ENCODE measurements at regions not wholly inside any gene's neighbourhood (a gene's known extent, or its start where the extent isn't known, plus 50 kb on each side); places are given as distances from the start of the nearest gene placed in this dataset.
A peak's percentile ranks its signal among the peaks of the same experiment; 100 is the strongest.

- H3K4me1 ChIP-seq = no peaks in the 10 kb centered on the region
- H3K4me3 ChIP-seq = no peak overlapping the region
- DNase-seq (ENCODE audit: low spot score) = no peak
- H3K27me3 ChIP-seq = no peaks in the 10 kb centered on the region
- H3K27ac ChIP-seq = no peak overlapping the region
- H3K36me3 ChIP-seq = no peaks in the 10 kb centered on the region
- H3K9me3 ChIP-seq = no peaks in the 10 kb centered on the region
- no peak for TF ChIP-seq CTCF (IDR thresholded peaks at IDR 0.05)
These were observed 66.3 kb upstream of the GPR45 start for GRCh38 chr2:105175231-105175630.

GRCh38 chr2:105176429-105176828, 65.1 kb upstream of the GPR45 start:
- Histone ChIP-seq H3K4me1 (no peaks in the 10 kb centered on the region), H3K27me3 (no peaks in the 10 kb centered on the region), H3K36me3 (no peaks in the 10 kb centered on the region), H3K4me3 (no peak overlapping the region), H3K27ac (no peak overlapping the region), H3K9me3 (no peaks in the 10 kb centered on the region)
- no peak for TF ChIP-seq CTCF (IDR thresholded peaks at IDR 0.05)
- DNase-seq (ENCODE audit: low spot score) = no peak

GRCh38 chr2:105177008-105177407, 64.5 kb upstream of the GPR45 start:
- H3K36me3 ChIP-seq = no peaks in the 10 kb centered on the region
- H3K4me1 ChIP-seq = no peaks in the 10 kb centered on the region
- H3K27me3 ChIP-seq = no peaks in the 10 kb centered on the region
- H3K9me3 ChIP-seq = no peaks in the 10 kb centered on the region
- no peak overlapping the region for H3K27ac ChIP-seq
- TF ChIP-seq CTCF (IDR thresholded peaks at IDR 0.05) = no peak
- no peak overlapping the region for H3K4me3 ChIP-seq
- no peak for DNase-seq (ENCODE audit: low spot score)

GRCh38 chr2:105177536-105178254, 63.8 kb upstream of the GPR45 start:
- no peak for TF ChIP-seq CTCF (IDR thresholded peaks at IDR 0.05)
- H3K27me3 ChIP-seq = no peaks in the 10 kb centered on the region
- H3K9me3 ChIP-seq = no peaks in the 10 kb centered on the region
- no peaks in the 10 kb centered on the region for H3K36me3 ChIP-seq
- DNase-seq (ENCODE audit: low spot score) = no peak
- no peak overlapping the region for H3K4me3 ChIP-seq
- no peak overlapping the region for H3K27ac ChIP-seq
- H3K4me1 ChIP-seq = no peaks in the 10 kb centered on the region

GRCh38 chr2:105179469-105180372, 61.8 kb upstream of the GPR45 start:
- H3K4me1 ChIP-seq = no peaks in the 10 kb centered on the region
- peak in 1 of 2 donors; percentile 37 for TF ChIP-seq CTCF (IDR thresholded peaks at IDR 0.05)
- no peak overlapping the region for H3K4me3 ChIP-seq
- DNase-seq (ENCODE audit: low spot score) = peak; percentile 50
- no peaks in the 10 kb centered on the region for H3K36me3 ChIP-seq
- no peaks in the 10 kb centered on the region for H3K27me3 ChIP-seq
- no peak overlapping the region for H3K27ac ChIP-seq
- H3K9me3 ChIP-seq = no peaks in the 10 kb centered on the region
